Keratinocyte (primary cell): ENCODE measurements at regions not wholly inside any gene's neighbourhood (a gene's known extent, or its start where the extent isn't known, plus 50 kb on each side); places are given as distances from the start of the nearest gene placed in this dataset.

Experiments
- DNase-seq: peaks from one replicate; pipeline ENCODE4 v3.0.0-alpha.2; 2011; ENCODE audit warnings: low read depth, missing footprints, low spot score
- FAIRE-seq: peaks from 2 replicates; lab custom pipeline; 2011; peaks lifted over from hg19 to GRCh38; lab: Jason Lieb, UNC
- H2AFZ ChIP-seq: 2 replicates; pipeline ENCODE4 v1.6.0; 2012; ENCODE audit warnings: low read length, control low read depth, inconsistent platforms; ENCODE audit not compliant: control insufficient read depth
- H3K27ac ChIP-seq: 2 replicates; pipeline ENCODE4 v1.5.1; 2011; ENCODE audit warnings: low read length; ENCODE audit not compliant: control insufficient read depth, insufficient read depth
- H3K27me3 ChIP-seq: 3 replicates; pipeline ENCODE4 v1.6.0; 2011; ENCODE audit warnings: low read length; ENCODE audit not compliant: control insufficient read depth, insufficient read depth; ENCODE audit errors: extremely low read depth
- H3K36me3 ChIP-seq, 2 experiments: 2 replicates in 1 of 2; 3 replicates in 1 of 2; pipeline ENCODE4 v1.5.1; 2011; ENCODE audit warnings: low read length in 2 of 2, mild to moderate bottlenecking in 1 of 2; ENCODE audit not compliant: control insufficient read depth in 2 of 2, insufficient read depth in 2 of 2; ENCODE audit errors: extremely low read depth in 1 of 2
- H3K4me1 ChIP-seq: 3 replicates; pipeline ENCODE4 v1.5.1; 2011; ENCODE audit warnings: low read length; ENCODE audit not compliant: control insufficient read depth, insufficient read depth; ENCODE audit errors: extremely low read depth
- H3K4me2 ChIP-seq: 3 replicates; pipeline ENCODE4 v1.6.0; 2011; ENCODE audit warnings: low read depth, low read length; ENCODE audit not compliant: control insufficient read depth, insufficient read depth; ENCODE audit errors: extremely low read depth
- H3K4me3 ChIP-seq, 3 experiments: fragments of 200-600 bp in 1 of 3; sonication (generic) in 1 of 3; 2 replicates in 2 of 3; 3 replicates in 1 of 3; pipeline ENCODE4 v1.5.1; 2011 to 2016; ENCODE audit warnings: low read length in 3 of 3, mild to moderate bottlenecking in 3 of 3, control low read depth in 2 of 3, inconsistent platforms in 1 of 3, low read depth in 1 of 3, mixed read lengths in 1 of 3, mixed run types in 1 of 3, moderate library complexity in 1 of 3; ENCODE audit not compliant: control insufficient read depth in 2 of 3, insufficient read depth in 2 of 3; ENCODE audit errors: extremely low read depth in 1 of 3
- H3K79me2 ChIP-seq: 2 replicates; pipeline ENCODE4 v1.6.0; 2012; ENCODE audit warnings: low read length; ENCODE audit not compliant: control insufficient read depth, insufficient read depth
- H3K9ac ChIP-seq: 3 replicates; pipeline ENCODE4 v1.6.0; 2011; ENCODE audit warnings: low read length; ENCODE audit not compliant: control insufficient read depth, insufficient read depth; ENCODE audit errors: extremely low read depth
- H3K9me1 ChIP-seq: 3 replicates; pipeline ENCODE4 v1.6.0; 2011; ENCODE audit warnings: low read length; ENCODE audit not compliant: control insufficient read depth, insufficient read depth; ENCODE audit errors: extremely low read depth
- H3K9me3 ChIP-seq: 2 replicates; pipeline ENCODE4 v1.5.1; 2012; ENCODE audit warnings: low read depth, low read length; ENCODE audit not compliant: control insufficient read depth
- H4K20me1 ChIP-seq: 3 replicates; pipeline ENCODE4 v1.6.0; 2011; ENCODE audit warnings: low read length; ENCODE audit not compliant: control insufficient read depth, insufficient read depth; ENCODE audit errors: extremely low read depth
- EZH2 ChIP-seq: IDR thresholded peaks from one replicate; pipeline ENCODE4 v1.6.1; 2012; ENCODE audit warnings: inconsistent platforms, mild to moderate bottlenecking, low read length, moderate library complexity
- dilution Hi-C: fragments of 300-500 bp; cut with MboI; formaldehyde crosslinking; loops from one replicate; pipeline ENCODE4 v1.7.0; 2020; ENCODE audit warnings: low sequenced_read_pairs; ENCODE audit not compliant: extremely low pct_ligation_motif_present
- TF ChIP-seq, protein P1 (sequence below), 3 experiments: IDR thresholded peaks in 1 of 3; conservative IDR thresholded peaks in 1 of 3; optimal IDR thresholded peaks in 1 of 3; 2 replicates in 2 of 3; 3 replicates in 1 of 3; pipeline versions ENCODE3 to v1.5.1; 2011; ENCODE audit warnings: low read length in 3 of 3, mild to moderate bottlenecking in 3 of 3, moderate library complexity in 2 of 3, control low read depth in 1 of 3, inconsistent platforms in 1 of 3; ENCODE audit not compliant: insufficient read depth in 2 of 3; ENCODE audit errors: extremely low read depth in 1 of 3

DNA sequence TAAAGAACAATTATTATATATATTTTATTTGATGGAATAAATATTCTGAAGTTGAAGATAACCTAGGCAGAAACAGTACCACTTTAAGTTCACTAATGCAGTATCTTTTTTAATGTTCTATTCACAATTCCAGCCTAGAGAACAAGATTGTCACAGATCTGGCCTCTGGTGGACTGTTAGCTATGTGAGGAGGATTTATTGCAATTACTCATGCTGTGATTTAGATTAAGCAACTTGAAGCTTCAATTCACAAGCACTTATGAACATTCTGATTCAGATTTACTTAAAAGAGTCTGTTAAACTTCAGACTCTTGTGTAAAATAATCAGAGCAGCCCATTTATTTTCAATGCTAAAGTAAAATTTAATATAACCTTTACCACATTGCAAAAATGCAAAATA is 1489.8 kb downstream of the STIM2 start:
- no peaks in the 10 kb centered on the region for H3K9me3 ChIP-seq
- H3K9me1 ChIP-seq = no peaks in the 10 kb centered on the region
- FAIRE-seq = no peak
- H2AFZ ChIP-seq = no peak overlapping the region
- H3K4me1 ChIP-seq = no peaks in the 10 kb centered on the region
- dilution Hi-C loops = no loop called here
- no peaks in the 10 kb centered on the region for H3K79me2 ChIP-seq
- no peaks in the 10 kb centered on the region for H4K20me1 ChIP-seq
- no peak for DNase-seq
- no peak overlapping the region for H3K27ac ChIP-seq
- no peak overlapping the region for H3K4me2 ChIP-seq
- no peaks in the 10 kb centered on the region for H3K36me3 ChIP-seq
- TF ChIP-seq, protein P1, sequence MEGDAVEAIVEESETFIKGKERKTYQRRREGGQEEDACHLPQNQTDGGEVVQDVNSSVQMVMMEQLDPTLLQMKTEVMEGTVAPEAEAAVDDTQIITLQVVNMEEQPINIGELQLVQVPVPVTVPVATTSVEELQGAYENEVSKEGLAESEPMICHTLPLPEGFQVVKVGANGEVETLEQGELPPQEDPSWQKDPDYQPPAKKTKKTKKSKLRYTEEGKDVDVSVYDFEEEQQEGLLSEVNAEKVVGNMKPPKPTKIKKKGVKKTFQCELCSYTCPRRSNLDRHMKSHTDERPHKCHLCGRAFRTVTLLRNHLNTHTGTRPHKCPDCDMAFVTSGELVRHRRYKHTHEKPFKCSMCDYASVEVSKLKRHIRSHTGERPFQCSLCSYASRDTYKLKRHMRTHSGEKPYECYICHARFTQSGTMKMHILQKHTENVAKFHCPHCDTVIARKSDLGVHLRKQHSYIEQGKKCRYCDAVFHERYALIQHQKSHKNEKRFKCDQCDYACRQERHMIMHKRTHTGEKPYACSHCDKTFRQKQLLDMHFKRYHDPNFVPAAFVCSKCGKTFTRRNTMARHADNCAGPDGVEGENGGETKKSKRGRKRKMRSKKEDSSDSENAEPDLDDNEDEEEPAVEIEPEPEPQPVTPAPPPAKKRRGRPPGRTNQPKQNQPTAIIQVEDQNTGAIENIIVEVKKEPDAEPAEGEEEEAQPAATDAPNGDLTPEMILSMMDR (optimal IDR thresholded peaks at IDR 0.05 in 1 of 3, IDR thresholded peaks at IDR 0.05 in 1 of 3, conservative IDR thresholded peaks at IDR 0.05 in 1 of 3; ENCODE audit: extremely low read depth in 1 of 3, insufficient read depth in 2 of 3, low read length in 3 of 3) = no peak
- TF ChIP-seq EZH2 = no peak
- H3K4me3 ChIP-seq = no peak overlapping the region
- H3K27me3 ChIP-seq = no peaks in the 10 kb centered on the region
- H3K9ac ChIP-seq = no peak overlapping the region

DNA sequence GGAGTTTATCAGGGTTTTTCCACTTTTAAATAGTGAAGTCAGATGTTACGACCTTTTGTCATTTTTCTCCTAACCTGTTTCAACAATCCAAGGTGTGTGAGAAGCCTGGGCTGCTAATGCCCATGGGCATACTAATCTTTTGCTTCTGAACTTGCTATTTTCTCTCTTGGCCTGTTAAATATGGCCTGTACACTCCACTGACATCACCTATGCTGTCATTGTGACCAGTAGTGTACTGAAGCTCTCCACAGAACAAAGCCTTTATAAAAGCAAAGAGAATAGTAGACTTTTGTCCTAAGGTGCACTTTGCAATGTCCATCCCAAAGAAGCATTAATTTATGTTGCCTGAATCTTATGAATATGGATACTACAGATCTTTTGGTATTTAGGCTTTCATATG is 1490.5 kb downstream of the STIM2 start:
- H3K9me1 ChIP-seq = no peaks in the 10 kb centered on the region
- no peaks in the 10 kb centered on the region for H3K9me3 ChIP-seq
- no peak overlapping the region for H2AFZ ChIP-seq
- no peaks in the 10 kb centered on the region for H4K20me1 ChIP-seq
- dilution Hi-C loops = no loop called here
- H3K27ac ChIP-seq = no peak overlapping the region
- DNase-seq (no peak), FAIRE-seq (peak; percentile 5)
- no peak for TF ChIP-seq EZH2
- TF ChIP-seq, protein P1 (optimal IDR thresholded peaks at IDR 0.05 in 1 of 3, IDR thresholded peaks at IDR 0.05 in 1 of 3, conservative IDR thresholded peaks at IDR 0.05 in 1 of 3; ENCODE audit: extremely low read depth in 1 of 3, insufficient read depth in 2 of 3, low read length in 3 of 3) = no peak
- no peak overlapping the region for H3K4me2 ChIP-seq
- H3K27me3 ChIP-seq = no peaks in the 10 kb centered on the region
- no peaks in the 10 kb centered on the region for H3K79me2 ChIP-seq
- no peak overlapping the region for H3K4me3 ChIP-seq
- no peak overlapping the region for H3K9ac ChIP-seq
- no peaks in the 10 kb centered on the region for H3K4me1 ChIP-seq
- no peaks in the 10 kb centered on the region for H3K36me3 ChIP-seq
